ENCODE measurements at regions not wholly inside any gene's neighbourhood (a gene's known extent, or its start where the extent isn't known, plus 50 kb on each side); places are given as distances from the start of the nearest gene placed in this dataset.

DNA sequence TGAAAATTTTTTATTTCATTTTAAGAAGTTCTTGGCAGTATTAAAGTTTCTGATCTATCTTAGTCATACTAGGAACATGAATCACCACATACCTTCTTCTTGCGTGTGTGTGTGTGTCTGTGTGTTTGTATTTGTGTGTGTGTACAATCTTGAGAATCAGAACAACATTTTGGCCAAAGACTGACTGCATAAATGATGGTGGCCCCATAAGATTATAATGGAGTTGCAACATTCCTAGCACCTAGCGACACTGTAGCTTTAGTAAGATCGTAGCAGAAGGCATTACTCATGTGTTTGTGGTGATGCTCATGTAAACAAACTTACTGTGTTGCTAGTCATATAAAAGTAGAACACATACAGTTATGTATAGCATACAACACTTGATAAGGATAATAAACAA lies 205.4 kb downstream of the FAM76B start:
- POLR2A ChIA-PET = no interaction called here
- H3K4me3 ChIP-seq (replicated peaks in 1 of 3; ENCODE audit: insufficient read depth in 1 of 3, low read depth in 1 of 3, low read length in 3 of 3) = no peak overlapping the region
- no peaks in the 10 kb centered on the region for H3K79me2 ChIP-seq (ENCODE audit: control insufficient read depth, insufficient read depth, low read length)
- DNase-seq (ENCODE audit: low read depth, low spot score) = no peak
- H3K27ac ChIP-seq (ENCODE audit: insufficient read depth, low read depth, low read length) = no peak overlapping the region
- dilution Hi-C loops (cut with MboI; ENCODE audit: extremely low pct_ligation_motif_present, low sequenced_read_pairs) = no loop called here
- H3K9ac ChIP-seq (replicated peaks; ENCODE audit: extremely low read depth, insufficient read depth, low read length) = no peak overlapping the region
- TF ChIP-seq FOS (IDR thresholded peaks at IDR 0.05; ENCODE audit: borderline replicate concordance, insufficient read depth, low read length) (no peak), POLR2A (IDR thresholded peaks at IDR 0.05; ENCODE audit: low read depth, low read length) (no peak), EZH2 (IDR thresholded peaks at IDR 0.05; ENCODE audit: borderline replicate concordance, low read depth, low read length, severe bottlenecking) (no peak), POLR2AphosphoS5 (IDR thresholded peaks at IDR 0.05; ENCODE audit: insufficient read depth, low read depth, low read length) (no peak), GATA2 (IDR thresholded peaks at IDR 0.05; ENCODE audit: insufficient read depth, insufficient read length, low read depth, low read length) (no peak), JUN (IDR thresholded peaks at IDR 0.05; ENCODE audit: borderline replicate concordance, insufficient read depth, insufficient read length, low read depth) (no peak), MYC (IDR thresholded peaks at IDR 0.05; ENCODE audit: low read depth, low read length) (no peak)
- TF ChIP-seq, protein P1, sequence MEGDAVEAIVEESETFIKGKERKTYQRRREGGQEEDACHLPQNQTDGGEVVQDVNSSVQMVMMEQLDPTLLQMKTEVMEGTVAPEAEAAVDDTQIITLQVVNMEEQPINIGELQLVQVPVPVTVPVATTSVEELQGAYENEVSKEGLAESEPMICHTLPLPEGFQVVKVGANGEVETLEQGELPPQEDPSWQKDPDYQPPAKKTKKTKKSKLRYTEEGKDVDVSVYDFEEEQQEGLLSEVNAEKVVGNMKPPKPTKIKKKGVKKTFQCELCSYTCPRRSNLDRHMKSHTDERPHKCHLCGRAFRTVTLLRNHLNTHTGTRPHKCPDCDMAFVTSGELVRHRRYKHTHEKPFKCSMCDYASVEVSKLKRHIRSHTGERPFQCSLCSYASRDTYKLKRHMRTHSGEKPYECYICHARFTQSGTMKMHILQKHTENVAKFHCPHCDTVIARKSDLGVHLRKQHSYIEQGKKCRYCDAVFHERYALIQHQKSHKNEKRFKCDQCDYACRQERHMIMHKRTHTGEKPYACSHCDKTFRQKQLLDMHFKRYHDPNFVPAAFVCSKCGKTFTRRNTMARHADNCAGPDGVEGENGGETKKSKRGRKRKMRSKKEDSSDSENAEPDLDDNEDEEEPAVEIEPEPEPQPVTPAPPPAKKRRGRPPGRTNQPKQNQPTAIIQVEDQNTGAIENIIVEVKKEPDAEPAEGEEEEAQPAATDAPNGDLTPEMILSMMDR (IDR thresholded peaks at IDR 0.05; ENCODE audit: extremely low read depth in 1 of 2, insufficient read depth in 1 of 2, low read depth in 1 of 2, low read length in 2 of 2) = no peak
- TF ChIP-seq, protein P2, sequence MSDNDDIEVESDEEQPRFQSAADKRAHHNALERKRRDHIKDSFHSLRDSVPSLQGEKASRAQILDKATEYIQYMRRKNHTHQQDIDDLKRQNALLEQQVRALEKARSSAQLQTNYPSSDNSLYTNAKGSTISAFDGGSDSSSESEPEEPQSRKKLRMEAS (IDR thresholded peaks at IDR 0.05; ENCODE audit: insufficient read depth, insufficient read length) = no peak
- H3K36me3 ChIP-seq (ENCODE audit: control insufficient read depth in 2 of 2, extremely low read depth in 1 of 2, insufficient read depth in 2 of 2, low read length in 2 of 2) = no peaks in the 10 kb centered on the region
- no peaks in the 10 kb centered on the region for H3K27me3 ChIP-seq (ENCODE audit: control insufficient read depth in 2 of 2, insufficient read depth in 2 of 2, low read length in 2 of 2)
- no TSS peak for BruUV-seq (replicated peaks)
- FAIRE-seq = no peak
- intact Hi-C loops (cut with micrococcal nuclease) = no loop called here
- CTCF ChIA-PET = no interaction called here
- no peaks in the 10 kb centered on the region for H4K20me1 ChIP-seq (replicated peaks; ENCODE audit: control insufficient read depth, extremely low read depth, insufficient read depth, low read length)
- no peak overlapping the region for H2AFZ ChIP-seq (ENCODE audit: low read depth, low read length)
- no peaks in the 10 kb centered on the region for H3K4me1 ChIP-seq (ENCODE audit: control insufficient read depth, extremely low read depth, insufficient read depth, low read length)
- H3K4me2 ChIP-seq (ENCODE audit: insufficient read depth, low read length) = no peak overlapping the region
- H3K9me3 ChIP-seq (replicated peaks; ENCODE audit: control insufficient read depth, insufficient read depth, low read length) = no peaks in the 10 kb centered on the region
- H3K9me1 ChIP-seq (replicated peaks; ENCODE audit: control insufficient read depth, extremely low read depth, insufficient read depth, low read length) = no peaks in the 10 kb centered on the region

Measured in endothelial cell of umbilical vein (primary cell).